Common myeloid progenitor, CD34-positive (primary cell): ENCODE measurements at regions not wholly inside any gene's neighbourhood (a gene's known extent, or its start where the extent isn't known, plus 50 kb on each side); places are given as distances from the start of the nearest gene placed in this dataset.

Experiments used
- CTCF ChIA-PET: fragments of 350-600 bp; sonication (Branson Sonifier 250); formaldehyde crosslinking; loops from one replicate; lab custom pipeline; 2021; ENCODE audit warnings: antibody characterized with exemption; lab: Charles Lee
- POLR2A ChIA-PET: fragments of 350-600 bp; sonication (Branson Sonifier 250); formaldehyde crosslinking; loops from one replicate; lab custom pipeline; 2021; ENCODE audit warnings: antibody characterized with exemption; lab: Charles Lee
- DNase-seq, 3 donors: peaks; one replicate each; pipeline versions ENCODE4 v3.0.0 to v3.0.0-alpha.2; 2013
- H3K27ac ChIP-seq, 2 experiments: 1 replicate in 1 of 2; 2 replicates in 1 of 2; pipeline ENCODE4 v1.7.0; 2013; ENCODE audit warnings: inconsistent platforms in 2 of 2, low read length in 2 of 2, mild to moderate bottlenecking in 2 of 2, low read depth in 1 of 2, moderate library complexity in 1 of 2; ENCODE audit not compliant: severe bottlenecking in 2 of 2, insufficient read depth in 1 of 2, poor library complexity in 1 of 2
- H3K27me3 ChIP-seq, 5 experiments: replicated peaks in 2 of 5; 1 replicate in 3 of 5; 2 replicates in 2 of 5; pipeline versions ENCODE4 v1.6.1 to v1.7.0; 2013; ENCODE audit warnings: low read length in 4 of 5, mild to moderate bottlenecking in 2 of 5, moderate library complexity in 2 of 5, inconsistent platforms in 1 of 5; ENCODE audit not compliant: insufficient read depth in 5 of 5, control insufficient read depth in 4 of 5
- H3K36me3 ChIP-seq, 4 experiments: 1 replicate in 2 of 4; 2 replicates in 2 of 4; pipeline versions ENCODE4 v1.6.1 to v1.7.0; 2013; ENCODE audit warnings: low read length in 3 of 4, control low read depth in 1 of 4, mild to moderate bottlenecking in 1 of 4; ENCODE audit not compliant: control insufficient read depth in 4 of 4, insufficient read depth in 4 of 4
- H3K4me1 ChIP-seq, 4 experiments: 1 replicate in 3 of 4; 2 replicates in 1 of 4; pipeline versions ENCODE4 v1.6.1 to v1.7.1; 2013; ENCODE audit warnings: low read length in 3 of 4, mild to moderate bottlenecking in 3 of 4, control low read depth in 1 of 4, inconsistent platforms in 1 of 4, moderate library complexity in 1 of 4; ENCODE audit not compliant: control insufficient read depth in 4 of 4, insufficient read depth in 4 of 4; ENCODE audit errors: control extremely low read depth in 1 of 4
- H3K4me3 ChIP-seq, 7 experiments: 1 replicate in 4 of 7; 2 replicates in 3 of 7; pipeline versions ENCODE4 v1.5.1 to v1.7.0; 2013; ENCODE audit warnings: mild to moderate bottlenecking in 7 of 7, low read length in 6 of 7, moderate library complexity in 6 of 7, inconsistent platforms in 2 of 7, low read depth in 2 of 7, control low read depth in 1 of 7; ENCODE audit not compliant: insufficient read depth in 4 of 7, control insufficient read depth in 1 of 7; ENCODE audit errors: extremely low read depth in 1 of 7
- H3K9me3 ChIP-seq, 5 experiments: 1 replicate in 4 of 5; 2 replicates in 1 of 5; pipeline versions ENCODE4 v1.6.1 to v1.7.1; 2013; ENCODE audit warnings: low read length in 4 of 5, mild to moderate bottlenecking in 2 of 5, inconsistent platforms in 1 of 5, low read depth in 1 of 5, moderate library complexity in 1 of 5; ENCODE audit not compliant: control insufficient read depth in 4 of 5, insufficient read depth in 2 of 5; ENCODE audit errors: control extremely low read depth in 1 of 5
- WGBS: methylation state at CpG from one replicate; pipeline ENCODE4 v1.1.5; 2013; ENCODE audit not compliant: insufficient coverage; 5-methylcytosine and 5-hydroxymethylcytosine counted together

DNA sequence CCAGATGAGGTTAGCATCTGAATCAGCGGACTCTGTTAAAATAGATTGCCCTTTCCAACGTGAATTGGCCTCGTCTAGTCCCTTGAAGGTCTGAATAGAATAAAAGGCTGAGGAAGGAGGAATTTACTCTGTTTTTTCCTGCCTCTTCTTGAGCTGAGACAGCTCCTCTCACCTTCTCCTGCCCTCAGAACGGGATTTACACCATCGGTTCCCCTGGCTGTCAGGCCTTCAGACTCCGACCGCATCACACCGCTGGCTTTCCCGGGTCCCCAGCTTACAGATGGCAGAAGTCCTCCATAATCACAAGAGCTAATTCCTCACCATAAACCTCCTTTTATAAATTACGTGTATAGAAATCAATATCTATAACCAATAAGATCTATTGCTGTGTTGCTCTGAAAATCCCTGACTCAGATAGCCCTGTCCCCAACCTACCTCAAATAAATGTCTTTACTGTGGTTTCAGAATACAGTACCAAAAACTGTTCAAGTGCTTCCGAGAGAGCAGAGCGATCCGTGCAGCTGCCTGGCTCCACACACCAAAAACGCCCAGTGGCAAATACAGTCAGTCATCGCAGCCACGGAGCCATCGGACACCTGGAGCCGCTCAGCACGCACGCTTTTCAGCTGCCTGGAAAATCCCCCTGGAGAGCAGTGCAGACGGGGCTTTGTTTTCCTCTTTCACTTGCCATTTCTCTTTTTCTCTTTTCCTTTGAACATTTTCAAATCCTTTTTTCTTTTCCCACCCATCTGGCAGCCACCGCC lies 196.9 kb downstream of the NRP2 start:
- H3K27ac ChIP-seq: no peak overlapping the region
- H3K27me3 ChIP-seq: no peaks in the 10 kb centered on the region
- WGBS: 93% methylated on average over 16 of the region's 22 CpGs
- no peaks in the 10 kb centered on the region for H3K36me3 ChIP-seq
- H3K4me1 ChIP-seq: no peaks in the 10 kb centered on the region
- ChIA-PET POLR2A (no interaction called here), CTCF (interaction anchor here (1.2 to 1.4 kb wide), 2 partner anchors 11 to 27 kb away, joined by 3 to 4 read pairs; no protein-coding TSS in a partner anchor)
- H3K4me3 ChIP-seq: no peak overlapping the region
- no peak for DNase-seq
- peaks cover 0 to 2% (median 0%) of the 10 kb centered on the region in 5 experiments for H3K9me3 ChIP-seq

DNA sequence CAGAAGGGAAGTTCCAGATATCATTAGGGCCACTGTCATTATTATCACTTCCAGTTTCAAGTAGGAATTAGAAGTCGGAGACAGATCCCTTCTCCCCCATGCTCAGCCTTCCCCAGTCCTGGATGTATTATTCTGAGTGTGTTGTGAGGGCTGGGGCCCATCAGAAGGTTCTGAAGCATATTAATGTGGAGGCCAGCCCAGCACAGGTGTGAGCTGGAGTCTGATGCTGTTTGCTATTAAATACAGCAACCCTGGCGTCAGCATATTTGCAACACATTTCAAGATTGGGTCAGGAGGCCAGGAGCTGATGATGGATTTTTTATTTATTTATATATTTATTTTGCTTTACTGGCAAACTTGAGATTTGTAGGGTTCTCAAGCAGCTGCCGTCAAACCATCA lies 195.2 kb downstream of the NRP2 start:
- WGBS: 100% methylated on average over 1 of the region's 3 CpGs
- DNase-seq: no peak
- H3K4me1 ChIP-seq: no peaks in the 10 kb centered on the region

DNA sequence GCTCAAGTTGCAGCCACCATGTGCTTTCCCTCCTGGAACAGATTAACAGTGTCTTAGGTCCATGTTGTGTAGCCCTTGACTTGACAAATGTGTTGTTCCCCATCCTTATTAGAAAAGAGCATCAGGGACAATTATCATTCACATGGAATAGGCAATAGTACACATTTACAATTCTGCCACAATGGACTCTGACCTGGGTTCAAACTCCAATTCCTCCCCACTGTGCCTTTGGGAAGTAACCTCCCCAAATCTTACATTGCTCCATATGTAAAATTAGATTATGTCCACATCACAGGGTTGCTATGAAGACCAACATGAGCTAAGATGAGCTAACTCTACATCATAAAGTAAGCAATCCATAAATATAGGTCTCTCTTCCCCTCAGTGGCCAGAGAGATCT lies 193.8 kb downstream of the NRP2 start:
- POLR2A ChIA-PET: no interaction called here
- Histone ChIP-seq H3K9me3 (peaks cover 0 to 3% (median 0%) of the 10 kb centered on the region in 5 experiments), H3K4me1 (no peaks in the 10 kb centered on the region), H3K27me3 (no peaks in the 10 kb centered on the region), H3K4me3 (no peak overlapping the region), H3K27ac (no peak overlapping the region), H3K36me3 (no peaks in the 10 kb centered on the region)
- DNase-seq: no peak
- CTCF ChIA-PET: interaction anchor here (0.9 kb wide), 1 partner anchor 55 kb away, joined by 3 read pairs; no protein-coding TSS in a partner anchor

More for the DNA sequence above, 195.2 kb downstream of the NRP2 start:
- ChIA-PET POLR2A (no interaction called here), CTCF (interaction anchor here (0.9 kb wide), 1 partner anchor 13 kb away, joined by 3 read pairs; no protein-coding TSS in a partner anchor)
- no peak overlapping the region for H3K27ac ChIP-seq
- H3K27me3 ChIP-seq: no peaks in the 10 kb centered on the region
- H3K4me3 ChIP-seq: no peak overlapping the region
- peaks cover 0 to 3% (median 0%) of the 10 kb centered on the region in 5 experiments for H3K9me3 ChIP-seq
- no peaks in the 10 kb centered on the region for H3K36me3 ChIP-seq

DNA sequence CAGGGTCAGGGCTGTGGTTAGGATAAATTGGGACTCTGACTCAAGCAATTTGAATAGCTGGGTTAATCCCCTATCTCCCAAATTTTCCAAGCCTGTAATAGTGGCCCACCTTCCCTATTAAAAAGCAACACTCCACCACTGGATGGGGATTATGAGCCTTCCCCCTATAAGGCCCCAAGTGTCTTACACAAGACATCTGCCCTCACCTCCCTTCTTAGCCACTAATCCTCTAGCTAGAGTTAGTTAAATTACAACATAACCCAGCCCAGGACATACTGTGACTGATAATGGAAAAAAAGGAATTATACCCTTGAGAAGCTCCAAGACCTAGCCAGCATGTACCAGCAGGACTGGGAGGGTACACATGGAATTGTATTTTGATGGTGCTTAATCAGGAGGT lies 190.4 kb downstream of the NRP2 start:
- ChIA-PET CTCF (interaction anchor here (1.0 kb wide), 1 partner anchor 12 kb away, joined by 4 read pairs; no protein-coding TSS in a partner anchor), POLR2A (no interaction called here)
- Histone ChIP-seq H3K36me3 (no peaks in the 10 kb centered on the region), H3K9me3 (peaks cover 0 to 3% (median 0%) of the 10 kb centered on the region in 5 experiments), H3K4me3 (no peak overlapping the region), H3K27me3 (no peaks in the 10 kb centered on the region), H3K4me1 (peaks cover 3 to 18% (median 15%) of the 10 kb centered on the region in 4 experiments), H3K27ac (no peak overlapping the region)
- DNase-seq: no peak

DNA sequence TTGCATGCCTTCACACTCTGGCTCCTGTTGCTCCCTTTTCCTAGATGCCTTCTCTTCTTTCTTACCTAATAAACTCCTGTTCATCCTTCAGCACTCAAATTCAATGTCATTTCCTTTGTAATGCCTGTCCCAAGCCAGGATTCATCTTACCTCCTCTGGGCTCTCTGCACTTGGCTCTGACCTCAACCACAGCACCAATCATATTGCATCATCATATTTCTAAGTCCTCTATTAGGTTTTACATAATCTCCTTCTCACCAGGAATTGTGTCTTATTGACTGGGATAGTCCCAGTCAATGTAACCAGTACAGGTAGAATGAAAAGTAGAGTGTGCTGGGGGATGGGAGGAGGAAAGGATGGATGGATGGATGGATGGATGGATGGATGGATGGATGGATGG lies 187.1 kb downstream of the NRP2 start:
- CTCF ChIA-PET: no interaction called here
- Histone ChIP-seq H3K27ac (no peak overlapping the region), H3K9me3 (peaks cover 0 to 3% (median 0%) of the 10 kb centered on the region in 5 experiments), H3K36me3 (no peaks in the 10 kb centered on the region), H3K27me3 (no peaks in the 10 kb centered on the region), H3K4me3 (peak overlapping the region in 1 of 7 experiments; percentile 27), H3K4me1 (peaks cover 3 to 19% (median 15%) of the 10 kb centered on the region in 4 experiments)
- POLR2A ChIA-PET: no interaction called here
- peak in 2 of 3 donors; percentile 14 to 31 for DNase-seq

DNA sequence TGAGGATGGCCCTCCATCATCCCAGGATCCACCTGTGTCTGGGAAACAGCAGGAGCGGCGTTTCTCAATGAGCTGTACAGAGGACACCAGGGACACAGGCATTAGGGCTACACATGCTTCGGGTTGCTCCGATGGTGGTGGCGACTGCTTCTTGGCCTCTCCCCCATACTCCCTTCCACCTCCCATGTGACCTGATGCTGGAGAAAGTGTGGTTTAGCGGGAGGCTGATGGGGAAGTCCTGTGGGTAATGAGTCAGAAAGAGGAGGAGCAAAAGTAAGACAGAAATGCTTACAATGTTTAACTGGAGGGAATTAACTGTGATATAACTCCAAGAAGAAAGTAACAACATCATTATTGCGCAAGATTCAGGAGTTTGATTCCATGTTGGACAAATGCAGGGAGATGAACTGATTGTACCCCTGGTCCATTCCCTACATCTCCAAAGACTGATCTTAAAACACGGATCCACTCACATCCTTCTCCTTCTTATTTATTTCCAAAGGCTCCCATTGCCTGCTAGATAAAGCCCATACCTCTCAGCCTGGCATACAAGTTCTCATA lies 186.6 kb downstream of the NRP2 start:
- peak; percentile 73 to 96 (median 94) for DNase-seq
- no peaks in the 10 kb centered on the region for H3K27me3 ChIP-seq
- ChIA-PET CTCF (interaction anchor here (0.8 to 2.4 kb wide), 2 partner anchors 10 to 11 kb away, joined by 3 to 7 read pairs; no protein-coding TSS in a partner anchor), POLR2A (no interaction called here)
- no peak overlapping the region for H3K27ac ChIP-seq
- H3K9me3 ChIP-seq: no peaks in the 10 kb centered on the region
- no peaks in the 10 kb centered on the region for H3K36me3 ChIP-seq
- peak overlapping the region in 3 of 7 experiments; percentile 15 to 27 (median 19) for H3K4me3 ChIP-seq
- 89% methylated on average over 4 of the region's 8 CpGs for WGBS
- peaks cover 3 to 19% (median 15%) of the 10 kb centered on the region in 4 experiments for H3K4me1 ChIP-seq

DNA sequence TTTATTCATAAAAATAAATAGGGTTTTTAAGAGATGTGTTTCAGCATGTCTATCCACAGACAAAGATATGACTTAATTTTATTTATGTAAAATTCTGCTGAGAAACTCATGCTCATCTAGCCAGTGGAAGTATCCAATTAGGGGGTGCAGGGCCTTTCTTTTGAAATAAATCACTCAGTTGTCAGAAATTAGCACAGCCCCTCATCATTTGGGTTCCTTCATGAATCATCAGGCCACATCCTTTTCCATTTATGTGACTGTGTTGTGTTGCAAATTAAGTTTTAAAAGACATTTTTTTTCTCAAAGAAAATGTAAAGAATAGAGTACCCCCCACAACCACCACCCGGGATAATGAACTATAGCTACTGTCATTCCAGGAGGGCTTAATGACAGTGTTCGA lies 185.8 kb downstream of the NRP2 start:
- peak in 2 of 3 donors; percentile 67 to 75 for DNase-seq
- POLR2A ChIA-PET: no interaction called here
- WGBS: no CpG with 5 or more reads among the region's 2 CpGs

More for the DNA sequence above, 185.8 kb downstream of the NRP2 start:
- CTCF ChIA-PET: interaction anchor here (0.8 to 2.4 kb wide), 3 partner anchors 9 to 16 kb away, joined by 3 to 7 read pairs (median 7); no protein-coding TSS in a partner anchor
- Histone ChIP-seq H3K4me3 (peak overlapping the region in 1 of 7 experiments; percentile 19), H3K27me3 (no peaks in the 10 kb centered on the region), H3K36me3 (no peaks in the 10 kb centered on the region), H3K27ac (no peak overlapping the region), H3K9me3 (no peaks in the 10 kb centered on the region), H3K4me1 (peaks cover 3 to 19% (median 15%) of the 10 kb centered on the region in 4 experiments)
